GM21423 (cell line): ENCODE measurements at regions not wholly inside any gene's neighbourhood (a gene's known extent, or its start where the extent isn't known, plus 50 kb on each side); places are given as distances from the start of the nearest gene placed in this dataset.
"Not testable (repeated sequence)": the region's sequence is repeated elsewhere in the genome, so short reads cannot be mapped to it uniquely, and the experiment has no call there.

Experiments
- ATAC-seq: cut with Tn5 transposase; IDR thresholded peaks from one replicate; pipeline ENCODE4 v1.9.1; 2021; ENCODE audit warnings: mild to moderate bottlenecking, moderate library complexity; ENCODE audit not compliant: unreplicated experiment

DNA sequence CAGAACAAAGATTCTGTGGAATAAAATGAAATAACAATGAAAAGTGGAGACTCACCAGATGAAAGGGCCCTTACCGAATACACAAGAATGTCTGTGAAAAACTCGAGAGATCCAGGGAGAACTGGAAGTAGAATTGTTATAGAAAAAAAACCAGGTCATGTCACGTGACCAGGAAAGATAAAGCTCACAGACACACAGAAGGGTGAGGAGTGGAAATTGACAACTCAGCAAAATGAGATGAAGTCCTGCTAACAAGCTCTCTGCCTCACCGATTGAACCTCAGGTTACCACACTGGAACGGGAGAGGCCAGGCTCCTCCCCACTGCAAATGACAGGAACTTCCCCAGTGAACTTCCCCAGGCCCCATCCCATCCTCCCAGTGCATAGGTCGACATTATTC is 1618.0 kb upstream of the PCDH10 start:
- no peak for ATAC-seq

- ATAC-seq = no peak
These were observed 1614.0 kb upstream of the PCDH10 start for GRCh38 chr4:131534944-131535645.

- ATAC-seq = no peak
These were observed 1608.8 kb upstream of the PCDH10 start for GRCh38 chr4:131540256-131540655.

- peak; percentile 69 for ATAC-seq
These were observed 1601.5 kb upstream of the PCDH10 start for GRCh38 chr4:131547506-131547981.

- no peak for ATAC-seq
These were observed 1597.8 kb upstream of the PCDH10 start for GRCh38 chr4:131551306-131551705.

- ATAC-seq = no peak
These were observed 1583.1 kb upstream of the PCDH10 start for GRCh38 chr4:131566026-131566425.

DNA sequence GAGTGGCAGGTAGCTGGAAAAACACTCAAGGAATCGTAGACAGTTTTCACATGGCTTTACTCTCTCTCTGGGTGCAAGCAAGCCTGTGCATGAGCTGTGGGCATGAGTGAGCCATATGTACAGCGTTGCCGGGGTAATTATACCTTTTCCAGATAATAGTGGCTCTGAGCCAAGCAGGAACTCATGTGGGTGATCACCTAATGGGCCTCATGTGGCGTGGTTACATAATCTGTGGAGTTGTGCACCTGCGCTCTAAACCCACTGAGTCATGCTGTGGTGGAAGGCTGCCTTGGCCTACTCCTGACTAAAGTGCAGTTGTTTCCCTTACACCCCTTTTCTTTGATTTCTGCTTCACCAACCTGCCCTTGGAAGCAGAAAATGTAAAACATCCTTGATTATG is 1564.5 kb upstream of the PCDH10 start:
- no peak for ATAC-seq

DNA sequence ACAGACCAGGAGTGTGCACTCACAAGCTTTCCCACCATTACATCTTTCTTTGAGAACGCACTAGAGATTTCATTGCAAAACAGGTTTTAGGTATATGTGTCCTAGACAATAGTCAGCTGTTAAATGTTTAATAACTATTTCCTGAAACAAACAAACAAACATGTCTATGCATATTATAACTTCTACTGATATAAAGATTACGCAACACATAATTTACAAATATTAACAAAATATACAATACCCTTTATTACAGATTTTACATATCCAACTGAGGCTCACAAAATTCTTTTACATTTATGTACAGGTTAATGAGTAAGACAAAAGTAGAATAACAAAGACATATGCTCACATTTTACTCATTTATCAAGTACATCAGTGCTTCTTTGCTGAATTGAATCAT is 1554.0 kb upstream of the PCDH10 start:
- no peak for ATAC-seq

DNA sequence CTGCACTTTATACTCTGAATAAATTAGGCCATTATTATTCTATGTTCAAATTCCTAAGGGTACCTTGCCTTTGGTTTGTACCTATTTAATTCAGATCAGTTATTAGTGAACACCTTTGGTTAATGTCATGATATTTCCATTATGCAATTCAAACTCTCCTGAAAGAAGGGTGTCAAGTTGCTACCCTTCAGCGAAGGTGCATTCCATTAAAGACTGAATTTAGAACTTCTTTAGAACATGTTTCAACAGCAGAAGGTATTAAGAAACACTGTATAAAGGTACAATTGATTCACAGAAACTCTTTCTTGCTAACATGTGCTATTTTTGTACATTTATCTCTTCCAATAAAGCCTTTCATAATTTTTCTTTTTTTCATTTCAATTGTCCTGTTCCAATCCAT is 1545.4 kb upstream of the PCDH10 start:
- ATAC-seq = no peak

GRCh38 chr4:131609039-131609438 is 1540.1 kb upstream of the PCDH10 start:
- no peak for ATAC-seq

DNA sequence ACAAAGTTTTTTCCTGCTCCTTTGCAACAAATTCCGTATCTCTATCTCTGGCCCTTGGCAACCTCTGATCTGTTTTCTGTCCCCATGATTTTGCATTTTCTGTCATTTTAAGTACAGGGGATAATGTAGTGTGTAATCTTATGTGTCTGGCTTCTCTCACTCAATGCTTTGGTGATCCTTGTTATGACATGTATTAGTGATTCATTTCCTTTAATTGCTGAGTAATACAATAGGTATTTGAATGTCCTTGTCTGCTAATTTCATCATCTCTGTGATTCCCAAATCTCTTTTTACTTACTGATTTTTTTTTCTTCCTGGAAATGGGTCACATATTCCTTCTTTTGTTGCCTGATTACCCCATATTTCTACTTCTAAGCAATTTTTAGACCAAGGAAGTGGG is 1538.6 kb upstream of the PCDH10 start:
- ATAC-seq = not testable (repeated sequence)

- no peak for ATAC-seq
These were observed 1535.8 kb upstream of the PCDH10 start for GRCh38 chr4:131613086-131613823.

GRCh38 chr4:131613824-131614216 is 1535.3 kb upstream of the PCDH10 start:
- peak; percentile 79 for ATAC-seq

- no peak for ATAC-seq
These were observed 1516.2 kb upstream of the PCDH10 start for GRCh38 chr4:131632877-131633276.

GRCh38 chr4:131635191-131635590 is 1513.9 kb upstream of the PCDH10 start:
- no peak for ATAC-seq

DNA sequence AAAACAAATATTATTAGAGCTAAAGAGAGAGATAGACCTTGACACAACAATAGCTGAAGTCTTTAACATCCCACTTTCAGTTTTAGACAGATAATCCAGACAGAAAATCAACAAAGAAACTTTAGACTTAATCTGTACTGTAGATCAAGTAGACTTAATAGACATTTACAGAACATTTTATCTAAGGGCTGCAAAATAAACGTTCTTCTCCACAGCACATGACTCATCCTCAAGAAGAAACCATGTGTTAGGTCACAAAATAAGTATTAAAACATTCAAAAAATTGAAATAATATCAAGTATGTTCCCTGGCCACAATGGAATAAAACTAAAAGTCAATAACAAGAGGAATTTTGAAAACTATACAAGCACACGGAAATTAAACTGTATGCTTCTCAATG is 1510.3 kb upstream of the PCDH10 start:
- ATAC-seq = no peak

GRCh38 chr4:131644619-131645018 is 1504.5 kb upstream of the PCDH10 start:
- no peak for ATAC-seq

- no peak for ATAC-seq
These were observed 1499.9 kb upstream of the PCDH10 start for GRCh38 chr4:131649227-131649626.

GRCh38 chr4:131650951-131651350 is 1498.1 kb upstream of the PCDH10 start:
- ATAC-seq = no peak

- not testable (repeated sequence) for ATAC-seq
These were observed 1465.8 kb upstream of the PCDH10 start for GRCh38 chr4:131683314-131683713.

DNA sequence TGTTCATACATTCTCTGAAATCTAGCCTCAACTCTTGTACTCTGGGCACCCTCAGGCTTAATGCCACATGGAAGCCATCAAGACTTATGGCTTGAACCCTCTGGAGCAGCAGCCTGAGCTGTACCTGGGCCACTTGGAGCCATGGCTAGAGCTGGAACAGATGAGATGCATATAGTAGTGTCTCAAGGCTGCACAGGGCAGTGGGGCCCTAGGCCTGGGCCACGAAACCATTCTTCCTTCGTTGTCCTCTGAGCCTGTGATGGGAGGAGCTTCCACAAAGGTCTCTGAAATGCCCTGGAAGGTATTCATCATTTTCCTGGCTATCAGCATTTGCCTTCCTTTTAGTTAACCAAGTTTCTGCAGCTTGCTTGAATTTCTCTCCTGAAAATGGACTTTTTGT is 1427.2 kb upstream of the PCDH10 start:
- ATAC-seq = no peak

DNA sequence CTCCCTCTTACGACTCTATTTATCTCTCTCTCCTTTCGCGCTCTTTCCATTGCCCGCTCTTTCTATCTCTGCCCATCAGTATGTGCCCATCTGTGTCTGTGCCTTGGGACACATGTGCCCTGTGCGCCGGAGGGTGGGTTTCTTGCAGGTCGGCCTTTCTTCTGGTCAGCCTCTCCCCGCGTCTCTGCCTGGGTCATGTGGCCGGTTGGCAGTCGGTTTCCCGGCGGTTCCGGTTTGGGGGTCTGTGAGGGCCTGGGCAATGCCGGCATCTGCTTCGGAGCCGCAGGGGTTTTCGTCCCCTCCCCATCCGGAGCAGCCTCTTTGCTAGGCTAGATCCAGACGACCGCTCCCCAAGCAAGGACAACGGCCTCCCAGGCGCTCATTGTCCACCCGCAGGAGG is 1426.0 kb upstream of the PCDH10 start:
- not testable (repeated sequence) for ATAC-seq
